Smooth muscle cell (in vitro differentiated cells): ENCODE measurements at regions not wholly inside any gene's neighbourhood (a gene's known extent, or its start where the extent isn't known, plus 50 kb on each side); places are given as distances from the start of the nearest gene placed in this dataset.
"Not testable (repeated sequence)": the region's sequence is repeated elsewhere in the genome, so short reads cannot be mapped to it uniquely, and the experiment has no call there.

Experiments
- DNase-seq: peaks from one replicate; lab custom pipeline; 2025; ENCODE audit not compliant: unreplicated experiment; lab: John Stamatoyannopoulos, UW
- H2AFZ ChIP-seq: fragments of 200-600 bp; sonication (generic); 2 replicates; pipeline ENCODE4 v1.6.0; 2016; ENCODE audit warnings: antibody characterized with exemption, low read depth, mild to moderate bottlenecking
- H3F3A ChIP-seq: fragments of 200-600 bp; sonication (generic); 2 replicates; pipeline ENCODE4 v1.6.0; 2017; ENCODE audit warnings: antibody characterized with exemption, low read depth
- H3K27ac ChIP-seq: fragments of 200-600 bp; sonication (generic); 2 replicates; pipeline ENCODE4 v1.5.1; 2016; ENCODE audit warnings: low read depth, mild to moderate bottlenecking
- H3K27me3 ChIP-seq: fragments of 200-600 bp; sonication (generic); 2 replicates; pipeline ENCODE4 v1.6.1; 2016; ENCODE audit warnings: low read depth, mild to moderate bottlenecking
- H3K36me3 ChIP-seq: fragments of 200-600 bp; sonication (generic); 2 replicates; pipeline ENCODE4 v1.5.1; 2016; ENCODE audit warnings: low read depth
- H3K4me1 ChIP-seq: fragments of 200-600 bp; sonication (generic); 2 replicates; pipeline ENCODE4 v1.5.1; 2016; ENCODE audit warnings: low read depth
- H3K4me2 ChIP-seq: fragments of 200-600 bp; sonication (generic); 2 replicates; pipeline ENCODE4 v1.6.0; 2016; ENCODE audit warnings: mild to moderate bottlenecking
- H3K4me3 ChIP-seq: fragments of 200-600 bp; sonication (generic); 2 replicates; pipeline ENCODE4 v1.5.1; 2016; ENCODE audit warnings: mild to moderate bottlenecking
- H3K79me2 ChIP-seq: fragments of 200-600 bp; sonication (generic); 2 replicates; pipeline ENCODE4 v1.6.0; 2016; ENCODE audit warnings: low read depth, mild to moderate bottlenecking
- H3K9ac ChIP-seq: fragments of 200-600 bp; sonication (generic); 2 replicates; pipeline ENCODE4 v1.6.0; 2016; ENCODE audit warnings: low read depth
- H3K9me3 ChIP-seq: fragments of 200-600 bp; sonication (generic); replicated peaks from 2 replicates; pipeline ENCODE4 v1.5.1; 2016; ENCODE audit warnings: low read depth
- H4K20me1 ChIP-seq: fragments of 200-600 bp; sonication (generic); 2 replicates; pipeline ENCODE4 v1.6.0; 2016; ENCODE audit warnings: low read depth
- WGBS: methylation state at CpG from one replicate; pipeline ENCODE4 v1.1.7; 2016; ENCODE audit warnings: low lambda C conversion rate; 5-methylcytosine and 5-hydroxymethylcytosine counted together

DNA sequence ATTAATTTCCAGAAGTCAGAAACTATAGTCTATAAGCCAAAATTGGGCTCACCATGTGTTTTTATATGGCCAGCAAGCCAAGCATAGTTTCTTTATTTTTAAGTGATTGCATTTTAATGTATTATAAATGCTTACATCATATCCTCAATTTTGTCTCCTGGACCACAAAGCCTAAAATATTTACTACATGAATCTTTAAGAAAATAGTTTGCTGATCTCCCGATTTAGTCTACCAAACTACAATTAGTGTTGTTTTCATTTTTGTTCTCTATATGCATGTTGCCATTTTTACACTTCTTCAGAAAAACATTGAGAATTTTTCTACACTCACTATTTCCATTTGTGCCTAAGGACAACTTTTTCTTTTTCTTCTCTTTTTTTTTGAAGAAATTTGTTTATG lies 954.5 kb upstream of the ADAMTS5 start:
- H3K4me2 ChIP-seq, H3K9me3 ChIP-seq, H2AFZ ChIP-seq, H3K27me3 ChIP-seq, H3K27ac ChIP-seq, H3F3A ChIP-seq, H3K4me1 ChIP-seq, DNase-seq, H3K79me2 ChIP-seq, H3K36me3 ChIP-seq, H4K20me1 ChIP-seq, H3K9ac ChIP-seq, H3K4me3 ChIP-seq: not testable (repeated sequence)
- WGBS: 50% methylated on average over 1 of the region's 1 CpG

DNA sequence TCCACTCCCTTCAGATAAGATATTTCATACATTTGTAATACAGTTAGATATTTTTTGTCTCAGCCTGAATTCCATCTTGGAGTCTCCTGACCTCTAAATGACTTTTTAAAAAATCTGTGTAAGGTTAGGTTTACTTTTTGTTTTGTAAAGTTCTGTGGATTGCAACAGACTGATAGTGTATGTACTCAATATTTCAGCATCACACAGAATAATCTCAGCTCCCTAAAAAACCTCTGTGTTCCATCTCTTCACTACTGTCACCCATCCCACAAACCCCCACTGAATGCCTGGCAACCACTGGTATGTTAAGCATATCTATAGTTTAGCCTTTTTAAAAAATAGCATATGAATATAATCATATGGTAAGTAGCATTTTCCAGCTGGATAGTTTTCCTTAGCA lies 951.1 kb upstream of the ADAMTS5 start:
- H3K4me1 ChIP-seq, H3K36me3 ChIP-seq, DNase-seq: not testable (repeated sequence)

DNA sequence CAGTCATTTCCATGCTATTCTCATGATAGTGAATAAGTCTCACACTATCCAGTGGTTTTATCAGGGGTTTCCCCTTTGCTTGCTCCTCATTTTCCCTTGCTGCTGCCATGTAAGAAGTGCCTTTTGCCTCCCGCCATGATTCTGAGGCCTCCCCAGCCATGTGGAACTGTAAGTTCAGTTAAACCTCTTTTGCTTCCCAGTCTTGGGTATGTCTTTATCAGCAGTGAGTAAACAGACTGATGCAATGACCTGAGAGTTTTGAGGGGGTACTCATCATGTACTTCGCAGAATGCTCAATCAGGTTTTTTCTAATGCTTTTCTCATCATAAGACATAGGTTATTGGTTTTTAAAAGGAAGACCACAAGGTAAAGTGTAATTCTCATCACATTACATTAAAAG lies 949.4 kb upstream of the ADAMTS5 start:
- H3F3A ChIP-seq, DNase-seq, H3K79me2 ChIP-seq, H3K9me3 ChIP-seq, H3K36me3 ChIP-seq, H3K9ac ChIP-seq, H3K4me3 ChIP-seq, H3K4me2 ChIP-seq, H3K4me1 ChIP-seq, H2AFZ ChIP-seq, H4K20me1 ChIP-seq, H3K27ac ChIP-seq, H3K27me3 ChIP-seq: not testable (repeated sequence)
- 65% methylated on average over 2 of the region's 2 CpGs for WGBS

More for the DNA sequence above, 951.1 kb upstream of the ADAMTS5 start:
- H3K9me3 ChIP-seq, H3K27ac ChIP-seq, H3K4me2 ChIP-seq, H4K20me1 ChIP-seq, H3K79me2 ChIP-seq, H3F3A ChIP-seq, H3K9ac ChIP-seq, H3K27me3 ChIP-seq, H2AFZ ChIP-seq, H3K4me3 ChIP-seq: not testable (repeated sequence)

DNA sequence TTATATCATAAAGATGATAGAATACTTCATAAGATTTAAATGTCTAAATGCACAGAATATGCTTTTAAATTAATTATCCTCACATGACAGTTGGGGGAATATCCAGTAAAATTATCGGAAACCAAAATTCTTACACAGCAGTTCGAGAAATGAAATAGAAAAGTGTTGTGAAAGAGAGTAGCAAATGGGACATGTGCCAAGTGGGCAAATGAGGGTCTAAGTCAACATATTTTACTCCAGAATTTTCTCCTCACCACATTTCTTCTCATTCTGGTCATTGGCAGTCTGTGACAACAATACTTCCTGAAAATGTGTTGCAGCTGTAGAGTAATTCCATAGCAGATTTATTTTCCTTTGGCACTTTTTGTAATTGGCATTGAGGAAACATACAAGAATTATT lies 945.2 kb upstream of the ADAMTS5 start:
- H3K36me3 ChIP-seq, H3K9me3 ChIP-seq, H4K20me1 ChIP-seq, H2AFZ ChIP-seq, H3K4me3 ChIP-seq, DNase-seq, H3K9ac ChIP-seq, H3F3A ChIP-seq, H3K27ac ChIP-seq, H3K79me2 ChIP-seq, H3K27me3 ChIP-seq, H3K4me1 ChIP-seq, H3K4me2 ChIP-seq: not testable (repeated sequence)
- WGBS: 99% methylated on average over 2 of the region's 2 CpGs

DNA sequence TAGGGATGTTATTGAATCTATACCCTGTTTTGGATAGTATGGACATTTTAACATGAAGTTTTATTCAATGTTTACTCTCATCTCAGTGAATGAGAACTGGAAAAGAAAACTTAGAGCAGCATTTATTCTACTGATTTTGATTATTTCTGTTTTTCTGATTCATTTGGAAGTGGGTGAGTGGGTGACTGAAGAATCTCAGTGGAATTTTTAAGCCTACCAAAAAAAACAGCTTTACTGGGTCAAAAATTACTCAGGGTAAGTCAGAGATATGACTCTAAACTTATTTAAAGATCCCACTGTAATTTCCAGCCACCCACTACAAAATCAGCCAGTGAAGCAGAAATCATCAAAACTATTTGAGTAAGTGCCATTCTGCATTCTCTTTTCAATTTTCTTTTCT lies 942.6 kb upstream of the ADAMTS5 start:
- not testable (repeated sequence) for H3K79me2 ChIP-seq, H3K36me3 ChIP-seq, DNase-seq, H3K4me1 ChIP-seq, H3K4me3 ChIP-seq, H3K27me3 ChIP-seq, H2AFZ ChIP-seq, H3K9ac ChIP-seq, H3K9me3 ChIP-seq, H4K20me1 ChIP-seq, H3F3A ChIP-seq
- H3K4me2 ChIP-seq: peak overlapping the region; percentile 44
- H3K27ac ChIP-seq: peak overlapping the region; percentile 34

DNA sequence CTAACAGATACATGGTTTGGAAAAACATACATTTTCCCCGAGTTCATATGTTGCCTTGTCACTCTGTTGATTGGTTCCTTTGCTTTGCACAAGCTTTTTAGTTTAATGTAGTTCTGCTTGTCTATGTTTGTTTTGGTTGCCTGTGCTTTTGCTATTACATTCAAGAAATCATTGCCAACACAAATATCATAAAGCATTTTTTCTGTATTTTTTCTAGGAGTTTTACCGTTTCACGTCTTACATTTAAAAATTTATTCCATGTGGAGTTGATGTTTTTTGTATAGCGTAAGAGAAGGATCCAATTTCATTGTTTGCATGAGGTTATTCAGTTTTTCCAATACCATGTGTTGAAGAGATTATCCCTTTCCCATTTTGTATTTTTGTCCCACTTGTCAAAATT lies 941.9 kb upstream of the ADAMTS5 start:
- not testable (repeated sequence) for H3K27me3 ChIP-seq
- 96% methylated on average over 4 of the region's 4 CpGs for WGBS

DNA sequence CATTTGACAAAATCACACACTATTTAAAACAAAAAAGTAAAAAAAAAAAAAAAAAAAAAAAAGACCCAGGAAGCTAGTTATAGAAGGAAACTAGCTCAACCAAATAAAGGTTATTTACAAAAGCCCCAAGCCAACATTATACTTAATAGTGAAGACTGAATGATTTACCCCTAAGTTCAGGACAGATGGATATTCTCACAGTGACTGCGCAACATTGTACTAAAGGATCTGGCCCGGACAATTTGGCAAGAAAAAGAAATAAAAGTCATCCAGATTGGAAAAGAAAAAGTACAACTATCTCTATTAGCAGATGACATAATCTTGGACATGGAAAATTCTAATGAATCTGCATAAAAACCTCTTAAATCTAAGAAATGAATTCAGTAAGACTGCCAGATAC lies 936.0 kb upstream of the ADAMTS5 start:
- H3K27me3 ChIP-seq, DNase-seq, H3K4me1 ChIP-seq, H3K9me3 ChIP-seq, H3K4me2 ChIP-seq, H2AFZ ChIP-seq, H4K20me1 ChIP-seq, H3K79me2 ChIP-seq, H3K4me3 ChIP-seq, H3F3A ChIP-seq, H3K36me3 ChIP-seq, H3K27ac ChIP-seq, H3K9ac ChIP-seq: not testable (repeated sequence)
- WGBS: 86% methylated on average over 2 of the region's 2 CpGs

More for the DNA sequence above, 941.9 kb upstream of the ADAMTS5 start:
- not testable (repeated sequence) for H3K4me3 ChIP-seq, H3K4me2 ChIP-seq, H3K36me3 ChIP-seq, H4K20me1 ChIP-seq, DNase-seq, H3K79me2 ChIP-seq, H3K4me1 ChIP-seq, H3K9me3 ChIP-seq, H2AFZ ChIP-seq, H3K9ac ChIP-seq, H3F3A ChIP-seq
- H3K27ac ChIP-seq: peak overlapping the region; percentile 34

DNA sequence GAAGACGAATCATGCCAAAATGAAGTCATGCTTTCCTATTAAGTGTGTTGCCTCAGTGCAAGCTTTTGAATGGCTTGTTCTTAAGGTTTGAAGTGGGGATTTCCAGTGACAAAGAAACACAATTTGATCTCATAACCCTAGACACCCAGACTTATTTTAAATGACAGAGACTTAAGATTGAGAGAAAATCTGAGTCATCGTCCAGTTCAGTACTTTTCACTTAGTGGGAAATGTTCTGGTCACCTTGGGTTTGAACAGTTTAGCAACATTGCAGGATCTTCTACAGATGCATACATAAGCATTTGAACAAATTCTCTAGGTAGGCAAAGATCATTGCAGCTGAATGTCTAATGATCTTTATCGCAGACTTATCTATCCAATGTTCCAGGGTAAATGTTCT lies 926.7 kb upstream of the ADAMTS5 start:
- 68% methylated on average over 2 of the region's 3 CpGs for WGBS
- peak overlapping the region; percentile 56 for H3K27ac ChIP-seq
- not testable (repeated sequence) for DNase-seq, H3K79me2 ChIP-seq, H2AFZ ChIP-seq, H3K4me3 ChIP-seq, H3K4me1 ChIP-seq, H3K9ac ChIP-seq, H4K20me1 ChIP-seq, H3K27me3 ChIP-seq, H3K4me2 ChIP-seq, H3K36me3 ChIP-seq, H3K9me3 ChIP-seq, H3F3A ChIP-seq

DNA sequence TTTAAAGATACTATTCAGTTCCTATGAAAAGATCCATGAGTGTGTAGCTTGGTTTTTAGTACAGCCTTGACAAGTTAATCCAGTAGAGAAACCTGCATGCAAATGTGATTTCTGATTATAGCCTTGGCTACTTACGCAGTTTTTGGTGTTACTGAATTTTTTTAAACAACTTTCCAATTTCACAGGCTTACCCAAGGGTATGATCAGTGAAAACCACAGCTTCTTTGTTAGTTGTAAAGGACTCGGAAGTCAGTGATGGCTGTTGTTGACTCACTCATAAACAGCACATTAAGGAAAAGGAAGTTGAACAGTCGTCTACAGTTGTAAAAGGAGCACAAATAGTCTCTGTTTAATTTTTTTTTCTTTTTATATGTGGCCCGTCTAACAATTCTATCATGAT lies 924.6 kb upstream of the ADAMTS5 start:
- not testable (repeated sequence) for H3F3A ChIP-seq, H3K9ac ChIP-seq, DNase-seq, H3K36me3 ChIP-seq, H3K27me3 ChIP-seq, H3K79me2 ChIP-seq, H3K4me3 ChIP-seq, H4K20me1 ChIP-seq, H3K4me1 ChIP-seq, H3K9me3 ChIP-seq
- H2AFZ ChIP-seq: peak overlapping the region; percentile 46
- peak overlapping the region; percentile 64 for H3K4me2 ChIP-seq
- H3K27ac ChIP-seq: peak overlapping the region; percentile 49
- WGBS: 16% methylated on average over 4 of the region's 4 CpGs
